ENCODE measurements at regions not wholly inside any gene's neighbourhood (a gene's known extent, or its start where the extent isn't known, plus 50 kb on each side); places are given as distances from the start of the nearest gene placed in this dataset.
"Not testable (repeated sequence)": the region's sequence is repeated elsewhere in the genome, so short reads cannot be mapped to it uniquely, and the experiment has no call there.

DNA sequence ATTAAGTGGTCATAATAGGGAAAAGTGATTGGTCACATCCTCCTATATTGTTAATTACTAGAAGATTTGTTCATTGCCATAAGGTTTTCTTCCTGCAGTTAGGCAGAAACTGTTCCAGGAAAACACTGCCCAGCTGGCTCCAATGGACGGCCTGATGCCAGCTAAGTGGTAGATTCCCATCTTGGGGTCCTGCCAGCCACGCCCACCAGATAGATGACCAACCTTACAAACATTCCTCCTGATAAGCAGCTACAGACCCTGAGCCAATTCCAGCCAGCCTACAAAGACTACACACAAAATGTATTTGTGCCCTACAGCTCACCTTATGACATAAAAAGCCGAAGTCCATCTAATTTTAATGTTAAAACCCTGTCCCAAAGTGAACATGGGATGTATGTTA is 685.9 kb upstream of the USP15 start:
- DNase-seq (ENCODE audit: low spot score), result no peak

- DNase-seq (ENCODE audit: low spot score), result no peak
Observed at GRCh38 chr12:61584943-61585342, 675.3 kb upstream of the USP15 start.

DNA sequence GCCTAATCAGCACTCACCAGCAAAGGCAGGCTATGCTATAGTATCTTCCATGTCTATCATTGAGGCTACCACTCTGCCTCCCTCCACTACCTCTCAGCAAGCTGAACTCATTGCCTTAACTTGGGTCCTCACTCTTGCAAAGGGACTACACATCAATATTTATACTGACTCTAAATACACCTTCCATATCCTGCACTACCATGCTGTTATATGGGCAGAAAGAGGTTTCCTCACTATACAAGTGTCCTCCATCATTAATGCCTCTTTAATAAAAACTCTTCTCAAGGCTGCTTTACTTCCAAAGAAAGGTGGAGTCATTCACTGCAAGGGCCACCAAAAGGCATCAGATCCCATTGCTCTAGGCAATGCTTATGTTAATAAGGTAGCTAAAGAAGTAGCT is 669.3 kb upstream of the USP15 start:
- not testable (repeated sequence) for DNase-seq (ENCODE audit: low spot score)

GRCh38 chr12:61610143-61610542 is 650.1 kb upstream of the USP15 start:
- DNase-seq (ENCODE audit: low spot score), result no peak

DNA sequence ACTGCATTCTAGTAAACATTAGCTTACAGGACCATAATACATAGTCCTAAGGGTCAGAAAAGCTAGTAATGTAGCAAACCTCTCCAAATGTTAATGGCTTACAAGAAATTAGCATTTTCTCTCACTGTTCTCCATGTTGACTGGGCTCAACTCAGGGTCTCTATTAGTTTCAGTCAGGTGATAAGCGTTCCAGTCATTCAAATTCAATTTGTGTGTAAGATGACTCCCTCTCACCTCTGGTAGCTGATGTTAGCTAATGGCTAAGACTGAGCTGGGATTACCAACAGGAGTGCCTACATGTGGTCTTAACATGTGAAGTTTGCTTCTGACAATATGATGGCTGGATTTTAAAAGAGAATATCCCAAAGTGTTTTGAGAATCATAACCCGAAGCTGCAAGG is 630.5 kb upstream of the USP15 start:
- DNase-seq (ENCODE audit: low spot score), result no peak

DNA sequence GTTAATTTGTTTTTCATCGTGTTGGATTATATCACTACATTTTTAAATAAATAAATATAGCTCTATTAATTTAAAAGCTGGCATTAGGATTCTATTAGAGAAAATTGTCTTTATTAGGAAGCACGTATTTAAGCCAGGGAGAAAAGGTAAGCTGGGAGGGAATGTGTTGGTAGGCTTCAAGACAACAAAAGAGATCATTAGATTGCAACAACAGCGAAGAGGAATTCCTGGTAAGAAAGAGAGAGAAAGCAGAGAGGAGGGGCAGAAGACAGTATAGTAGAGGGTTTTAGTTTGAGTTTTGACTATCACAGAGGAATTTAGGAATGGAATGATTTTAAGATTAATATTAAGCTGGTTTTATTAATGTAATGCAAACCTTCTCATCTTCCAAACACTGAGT is 613.6 kb upstream of the USP15 start:
- no peak for DNase-seq (ENCODE audit: low spot score)

DNA sequence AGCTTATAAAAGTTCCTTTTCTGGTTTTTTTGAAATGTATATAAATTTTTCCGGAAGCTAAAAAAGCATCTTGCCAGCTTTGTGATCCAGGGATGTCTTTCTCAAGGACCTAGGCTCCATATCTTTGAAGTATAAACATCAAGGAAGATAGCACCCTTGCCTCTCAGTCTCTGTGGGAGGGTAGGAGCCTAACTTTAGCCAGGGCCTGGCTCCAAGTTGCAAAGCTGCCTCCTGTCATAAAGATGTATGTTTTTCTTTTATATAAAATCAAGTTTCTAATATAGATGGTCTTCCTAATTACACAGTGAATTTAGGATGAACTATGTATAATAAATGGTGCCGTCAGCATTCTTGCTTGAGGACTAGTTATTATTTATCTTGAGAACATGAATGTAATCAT is 612.6 kb upstream of the USP15 start:
- DNase-seq (ENCODE audit: low spot score), result no peak

DNA sequence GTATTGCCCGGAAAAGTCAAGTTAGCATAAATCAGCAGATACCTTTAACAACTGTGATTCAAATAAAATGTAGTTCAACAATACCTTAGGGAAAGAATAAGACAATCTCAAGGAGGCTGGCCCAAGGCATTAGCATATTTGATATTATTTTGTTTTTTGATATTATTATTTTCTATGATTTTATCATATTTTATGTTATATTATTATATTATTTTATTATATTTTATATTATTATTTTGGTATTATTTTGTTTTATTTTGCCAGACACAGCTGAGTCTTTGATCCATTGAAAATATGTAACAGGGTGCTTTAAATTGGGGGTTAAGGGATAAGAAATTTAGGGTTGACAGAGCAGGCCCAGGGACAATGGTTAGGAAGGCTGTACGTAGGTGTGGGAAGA is 607.9 kb upstream of the USP15 start:
- DNase-seq (ENCODE audit: low spot score), result no peak

DNA sequence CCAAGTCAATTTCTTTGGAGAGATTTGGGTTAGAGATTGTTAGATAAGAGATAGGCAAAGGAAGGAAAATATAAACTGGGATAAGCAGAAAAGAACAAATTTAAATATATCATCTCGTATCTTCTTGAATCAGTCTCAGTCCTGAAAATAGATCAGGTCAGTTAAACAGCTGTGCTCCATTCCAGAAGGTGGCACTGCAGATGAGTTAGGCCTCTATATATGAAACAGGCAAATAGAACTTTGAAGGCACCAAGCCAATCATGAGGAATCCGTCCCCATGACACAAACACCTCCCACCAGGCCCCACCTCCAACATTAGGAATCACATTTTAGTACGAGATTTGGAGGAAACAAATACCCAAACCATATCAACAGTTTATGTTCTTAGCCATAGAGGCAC is 605.5 kb upstream of the USP15 start:
- DNase-seq (ENCODE audit: low spot score), result no peak

DNA sequence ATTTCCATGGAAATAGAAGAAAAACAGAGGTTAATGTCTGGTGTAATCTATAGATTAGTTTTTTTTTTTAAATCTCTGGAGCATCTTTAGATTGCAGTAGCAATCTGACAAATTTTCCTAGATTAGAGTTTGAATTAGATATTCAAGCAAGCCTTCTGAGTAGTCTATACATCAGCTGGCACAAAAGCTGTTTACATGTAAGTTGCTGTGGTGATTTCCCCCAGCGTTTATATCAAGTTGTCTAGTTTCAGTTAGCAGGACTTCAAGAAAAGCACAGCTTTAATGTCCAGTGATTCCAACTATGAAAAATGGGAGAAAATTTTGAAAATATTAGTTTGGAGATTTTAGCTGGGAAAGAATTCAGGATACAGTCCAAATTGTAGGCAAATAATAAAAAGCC is 605.0 kb upstream of the USP15 start:
- no peak for DNase-seq (ENCODE audit: low spot score)

GRCh38 chr12:61667676-61668075 is 592.5 kb upstream of the USP15 start:
- DNase-seq (ENCODE audit: low spot score), result no peak

- no peak for DNase-seq (ENCODE audit: low spot score)
Observed at GRCh38 chr12:61676520-61676919, 583.7 kb upstream of the USP15 start.

DNA sequence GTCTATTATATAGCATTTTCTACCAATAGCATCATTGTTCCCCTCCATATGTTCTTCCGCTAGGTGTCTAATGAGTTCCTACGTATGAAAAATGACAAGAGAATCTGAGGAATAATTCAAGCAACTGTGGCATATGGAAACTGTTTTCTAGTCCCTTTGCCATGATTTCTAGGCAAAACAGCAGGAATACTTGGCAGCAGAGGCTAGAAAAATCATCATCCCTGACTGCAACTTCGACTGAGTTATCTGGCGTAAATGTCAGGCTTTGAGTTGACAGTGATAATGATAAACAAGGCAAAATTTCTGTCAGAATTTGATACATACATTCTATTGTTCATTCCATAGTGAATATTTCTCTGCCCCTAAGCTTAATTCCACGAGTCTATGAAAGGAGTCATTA is 572.8 kb upstream of the USP15 start:
- DNase-seq (ENCODE audit: low spot score), result no peak

- DNase-seq (ENCODE audit: low spot score), result no peak
Observed at GRCh38 chr12:61694214-61694613, 566.0 kb upstream of the USP15 start.

DNA sequence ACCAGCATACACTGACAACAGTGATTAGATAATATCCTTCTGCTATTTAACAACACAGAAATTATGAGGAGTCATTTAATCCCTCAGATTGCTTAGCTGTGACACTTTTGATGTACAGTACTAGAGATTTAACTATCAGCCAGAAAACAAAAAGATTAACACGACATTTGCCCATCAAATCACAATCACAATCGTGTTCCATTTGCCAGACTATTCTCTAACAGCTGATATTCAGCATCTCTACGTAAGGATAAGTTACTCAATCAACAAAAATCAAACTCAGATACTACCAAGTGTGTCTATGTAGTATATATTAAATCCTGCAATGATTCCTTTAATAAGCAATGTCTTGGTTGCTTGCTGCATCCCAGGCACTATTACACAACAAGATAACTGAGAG is 558.7 kb upstream of the USP15 start:
- DNase-seq (ENCODE audit: low spot score), result no peak

DNA sequence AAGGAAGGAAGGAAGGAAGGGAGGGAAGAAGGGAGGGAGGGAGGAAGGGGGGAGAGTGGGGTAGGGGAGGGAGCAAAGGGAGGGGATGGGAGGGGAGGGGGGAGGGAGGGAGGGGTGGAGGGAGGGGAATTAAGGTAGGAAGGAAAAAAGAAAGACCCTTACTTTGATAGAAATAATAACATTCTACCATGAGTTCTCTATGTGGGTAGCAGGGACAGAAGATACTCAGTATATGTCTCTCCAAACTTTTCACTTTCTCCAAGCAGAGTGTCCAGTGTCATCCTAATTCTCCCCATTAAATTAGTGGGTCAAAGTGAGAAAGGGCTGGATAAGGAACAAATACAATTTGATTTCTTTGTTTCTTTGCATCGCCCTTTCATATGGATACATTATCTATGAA is 553.4 kb upstream of the USP15 start:
- no peak for DNase-seq (ENCODE audit: low spot score)

DNA sequence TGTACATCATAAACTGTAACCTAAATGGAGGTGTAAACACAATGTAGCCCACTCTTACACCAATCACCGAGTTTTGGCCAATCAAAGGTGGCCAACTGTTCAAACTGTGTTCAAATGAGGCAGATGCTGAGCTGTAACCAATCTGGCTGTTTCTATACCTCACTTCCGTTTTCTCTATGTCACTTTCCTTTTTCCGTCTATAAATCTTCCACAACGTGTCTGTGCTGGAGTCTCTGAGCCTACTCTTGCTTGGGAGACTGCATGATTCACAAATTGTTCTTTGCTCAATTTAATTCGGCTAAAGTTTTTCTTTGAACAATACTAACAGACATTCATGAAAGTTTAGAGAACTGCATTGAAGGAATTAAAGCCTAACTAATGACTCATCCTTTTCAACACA is 547.1 kb upstream of the USP15 start:
- DNase-seq (ENCODE audit: low spot score), result no peak

- DNase-seq (ENCODE audit: low spot score), result no peak
Observed at GRCh38 chr12:61717986-61718385, 542.2 kb upstream of the USP15 start.

DNA sequence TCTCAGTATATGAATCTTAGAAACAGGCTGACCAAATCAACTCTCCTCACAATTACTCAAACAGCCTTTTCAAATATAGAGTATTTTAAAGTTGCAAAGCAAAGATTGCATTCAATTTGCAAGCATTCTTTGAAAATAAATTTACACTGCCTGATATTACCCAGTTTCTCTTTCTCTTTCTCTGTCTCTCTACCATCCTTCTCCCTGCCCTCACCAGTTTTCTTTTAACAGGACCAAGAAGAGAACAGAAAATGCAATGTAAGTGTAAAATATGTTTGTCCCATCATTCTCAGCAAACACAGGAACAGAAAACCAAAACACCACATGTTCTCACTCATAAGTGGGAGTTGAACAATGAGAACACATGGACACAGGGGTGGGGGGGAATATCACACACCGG is 520.3 kb upstream of the USP15 start:
- DNase-seq (ENCODE audit: low spot score), result no peak

DNA sequence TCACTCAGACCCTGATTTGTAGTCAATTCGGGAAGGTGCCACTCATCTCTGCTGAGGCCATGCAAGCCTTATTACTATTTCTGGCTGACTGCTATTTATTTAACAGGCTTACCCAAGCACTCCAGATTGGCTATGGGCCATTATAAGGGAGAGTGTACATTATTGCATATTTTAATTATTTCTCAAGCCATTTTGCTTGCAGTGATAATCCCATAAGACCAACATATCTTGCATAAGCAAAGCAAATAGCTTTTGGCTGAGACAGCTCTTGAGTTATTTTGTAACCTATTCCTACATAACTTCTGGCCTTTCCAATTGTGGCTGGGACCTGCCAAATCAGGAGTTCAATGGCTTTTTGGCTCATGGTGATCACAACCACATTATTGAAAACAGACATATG is 509.6 kb upstream of the USP15 start:
- no peak for DNase-seq (ENCODE audit: low spot score)

DNA sequence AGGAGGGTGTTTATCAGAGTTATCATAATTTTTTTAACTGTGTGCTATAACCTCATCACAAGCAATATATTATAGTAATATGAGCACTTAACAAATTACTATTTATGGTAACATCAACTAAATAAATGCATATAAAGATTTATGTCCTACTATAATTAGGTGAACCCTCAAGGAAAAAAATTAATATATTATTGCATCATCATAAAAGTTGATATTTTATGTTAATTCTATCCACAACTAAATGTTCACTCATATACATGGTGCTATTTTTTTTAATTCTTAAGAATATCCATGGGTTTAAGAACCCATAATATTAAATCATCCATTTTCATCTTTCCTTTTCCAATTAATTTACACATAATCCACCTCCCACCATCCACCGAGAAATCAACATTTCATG is 506.0 kb upstream of the USP15 start:
- DNase-seq (ENCODE audit: low spot score), result no peak

DNA sequence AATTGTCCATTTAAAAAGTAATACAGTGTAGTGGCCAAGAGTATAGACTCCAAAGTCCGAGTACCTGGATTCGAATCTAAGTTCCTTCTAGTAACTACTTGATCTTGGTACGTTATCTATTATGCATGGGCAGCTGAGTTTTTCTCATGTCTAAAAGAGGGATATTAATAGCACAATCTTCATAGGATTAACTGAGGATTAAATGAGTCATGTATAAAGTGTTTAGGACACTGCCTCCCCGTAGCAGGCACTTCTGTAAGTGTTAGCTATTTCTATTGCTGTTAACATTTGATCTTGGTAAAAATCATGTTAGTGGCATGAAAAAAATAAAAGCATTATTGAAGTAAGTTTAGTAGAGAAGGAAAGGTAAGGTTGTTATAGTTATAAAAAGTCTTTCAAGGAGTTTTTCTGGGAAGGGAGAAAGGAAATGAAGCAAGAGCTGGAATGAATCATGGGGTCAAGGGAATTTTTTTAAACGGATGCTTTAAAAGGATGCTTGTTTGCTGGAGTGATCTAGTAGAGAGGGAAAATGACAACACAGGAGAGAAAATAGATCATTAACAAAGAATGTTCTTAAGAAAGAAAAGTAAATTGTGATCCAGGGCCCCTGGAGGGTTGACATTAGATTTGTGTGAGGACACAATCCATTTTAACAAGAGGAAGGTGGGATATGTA is 502.2 kb upstream of the USP15 start:
- no peak for DNase-seq (ENCODE audit: low spot score)

DNA sequence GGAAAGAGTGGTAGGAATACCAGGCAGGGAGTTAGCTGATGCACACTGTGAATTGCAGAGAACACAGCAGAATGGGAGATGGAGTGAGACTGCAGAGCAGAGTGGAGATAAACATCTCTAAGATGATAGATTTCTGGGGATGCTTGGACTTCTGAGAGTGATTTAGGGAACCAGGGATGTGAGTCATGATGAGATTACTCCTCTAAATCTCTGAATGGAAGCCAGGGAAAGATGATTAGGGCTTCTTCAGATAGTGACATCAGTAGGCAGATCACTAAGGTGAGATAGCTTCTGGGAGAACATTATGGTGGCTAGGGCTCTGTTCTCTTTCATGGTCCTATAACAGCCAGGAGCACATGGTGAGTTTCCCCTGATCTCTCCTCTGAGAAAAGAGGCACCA is 501.5 kb upstream of the USP15 start:
- no peak for DNase-seq (ENCODE audit: low spot score)

DNA sequence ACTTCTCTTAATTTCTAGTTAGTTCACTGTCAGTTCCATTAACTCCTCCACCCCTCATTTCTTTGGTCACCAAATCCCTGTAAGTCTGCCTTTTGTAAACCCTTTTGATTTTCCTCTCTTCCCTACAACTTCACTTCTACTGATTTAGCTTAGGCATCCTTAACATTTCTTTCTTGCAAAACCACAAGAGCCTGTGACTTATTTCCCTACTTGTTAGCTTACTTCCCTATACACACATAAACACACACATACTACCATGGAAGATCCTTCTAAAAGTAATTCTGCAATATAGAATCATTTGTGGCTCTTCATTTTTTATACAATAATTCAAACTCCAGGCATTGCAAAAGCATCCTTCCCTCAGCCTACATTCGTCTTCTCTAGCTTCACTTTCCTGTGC is 494.3 kb upstream of the USP15 start:
- DNase-seq (ENCODE audit: low spot score), result no peak

DNA sequence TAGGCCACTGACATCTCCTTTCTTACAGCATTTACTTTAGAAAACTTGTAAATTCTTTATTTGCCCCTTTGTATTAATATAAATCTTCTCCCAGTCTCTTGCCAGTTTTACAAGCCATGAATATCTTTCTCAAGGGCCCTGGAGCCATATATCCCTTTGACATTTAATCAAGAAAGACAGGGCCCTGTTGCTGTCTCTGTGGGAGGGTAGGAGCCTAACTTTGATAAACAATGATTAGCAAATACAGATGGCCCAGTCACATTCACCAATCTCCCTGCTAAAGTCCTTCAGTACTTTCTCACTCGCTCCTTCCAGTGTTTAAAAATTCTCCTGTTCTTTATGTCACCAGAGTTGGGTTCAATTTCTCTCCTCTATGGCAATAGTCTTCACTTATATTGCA is 479.8 kb upstream of the USP15 start:
- DNase-seq (ENCODE audit: low spot score), result no peak

All from GM03348 (cell line).